Tongue (tissue), 2 donors: ENCODE measurements at regions not wholly inside any gene's neighbourhood (a gene's known extent, or its start where the extent isn't known, plus 50 kb on each side); places are given as distances from the start of the nearest gene placed in this dataset. TPM values are rescaled to one million over a fixed set of nuclear protein-coding genes. Genes with fewer than 3 reads are reported as not detected.

ENCODE experiments used
- DNase-seq: peaks from one replicate; pipeline ENCODE4 v3.0.0-alpha.2; 2015
- small RNA-seq: library from RNA; depleted of rRNA; stranded (forward); fragments of <200 nt; gene quantifications from one replicate; pipeline ENCODE3, GENCODE V24; 2014; ENCODE audit warnings: low replicate concordance

DNA sequence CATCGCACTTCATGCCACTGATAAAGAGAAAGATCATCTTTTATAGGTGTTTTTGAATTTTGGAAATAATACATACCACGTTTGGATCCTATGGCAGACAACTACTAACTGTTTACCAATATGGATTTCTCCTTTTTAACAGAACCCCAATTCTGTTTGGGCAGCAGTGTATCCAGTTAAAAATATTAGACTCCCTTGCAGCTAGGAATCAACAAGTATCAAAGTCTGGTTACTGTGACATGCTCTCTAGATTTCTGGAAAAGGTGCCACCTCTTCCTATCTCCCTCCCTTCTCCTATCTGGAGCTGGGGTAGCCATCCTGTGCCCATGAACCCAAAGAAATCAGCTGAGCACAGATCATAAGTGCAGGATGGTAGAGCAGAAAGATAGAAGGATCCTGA is 54.1 kb upstream of the DTNBP1 start:
- DNase-seq: no peak

DNA sequence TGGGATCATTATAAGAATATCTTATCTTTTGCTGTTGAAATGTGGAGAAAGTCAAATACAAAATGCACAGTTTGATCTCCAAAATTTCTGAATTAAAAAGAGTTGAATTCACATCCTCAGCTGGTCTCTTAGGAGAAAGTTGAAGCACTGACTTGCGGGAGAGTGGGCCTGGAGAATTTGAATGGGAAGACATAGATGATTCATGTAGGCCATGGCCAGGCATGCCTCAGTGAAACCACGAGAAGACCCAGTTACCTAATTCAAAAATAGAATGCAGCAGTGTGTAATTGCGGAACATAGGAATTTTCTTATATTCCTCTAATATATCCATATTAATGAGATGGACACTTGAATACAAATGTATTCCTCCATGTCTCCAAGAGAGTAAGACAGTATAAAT is 53.0 kb upstream of the DTNBP1 start:
- DNase-seq: no peak

DNA sequence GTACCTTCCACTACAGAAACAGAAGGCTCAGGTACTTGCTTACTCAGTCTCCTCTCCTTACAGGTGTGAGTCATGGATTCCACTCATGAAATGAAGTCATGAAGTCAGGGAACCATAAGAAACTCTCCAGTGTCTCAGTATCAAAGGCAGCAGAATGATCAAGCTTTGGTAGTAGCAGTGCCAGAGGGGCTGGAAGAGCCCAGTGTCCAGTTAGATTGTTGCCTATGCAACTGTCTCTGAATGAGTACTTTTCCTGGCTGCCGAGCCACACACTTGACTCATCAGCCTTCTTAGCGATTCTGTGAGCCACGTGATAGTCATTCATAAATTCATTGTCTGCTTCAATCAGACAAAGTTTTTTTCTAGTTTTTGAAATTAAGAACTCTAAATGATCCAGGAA is 52.2 kb upstream of the DTNBP1 start:
- no peak for DNase-seq

DNA sequence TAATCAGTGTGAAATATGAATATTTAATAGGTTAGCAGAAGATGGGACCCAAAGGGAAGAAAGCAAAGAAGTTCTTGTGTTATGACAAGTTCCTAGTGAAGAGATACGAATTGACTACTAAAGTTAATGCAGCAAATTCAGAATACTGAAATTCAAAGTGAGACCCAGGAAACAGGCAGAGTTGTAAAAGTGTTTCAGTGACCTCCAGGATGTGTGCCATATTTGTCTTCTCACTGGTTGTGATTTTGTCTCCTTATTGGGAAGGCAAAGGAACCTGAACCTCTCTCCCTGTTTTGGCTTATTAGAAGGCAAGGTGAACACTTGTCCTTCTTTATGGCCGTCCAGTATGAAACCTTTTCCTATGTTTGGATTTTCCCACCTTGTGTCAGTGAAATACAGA is 51.8 kb upstream of the DTNBP1 start:
- DNase-seq: no peak

DNA sequence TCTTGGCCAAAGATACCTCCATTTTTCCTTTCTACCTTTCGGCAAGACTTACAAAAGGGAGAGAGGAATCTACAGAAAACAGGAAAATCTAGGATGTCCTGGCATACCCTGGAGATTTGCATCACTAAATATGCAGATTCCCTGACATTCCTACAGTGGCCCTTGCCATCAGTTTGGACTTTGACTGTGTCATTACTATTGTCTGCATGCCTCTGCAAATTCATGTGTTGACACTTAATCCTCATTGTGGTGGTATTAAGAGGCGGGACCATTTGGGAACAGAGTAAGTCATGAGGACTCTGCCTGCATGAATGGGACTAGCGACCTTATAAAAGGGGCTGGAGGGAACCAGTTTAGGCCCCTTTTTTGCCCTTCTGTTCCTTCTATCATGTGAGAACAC is 50.5 kb upstream of the DTNBP1 start:
- DNase-seq: no peak

DNA sequence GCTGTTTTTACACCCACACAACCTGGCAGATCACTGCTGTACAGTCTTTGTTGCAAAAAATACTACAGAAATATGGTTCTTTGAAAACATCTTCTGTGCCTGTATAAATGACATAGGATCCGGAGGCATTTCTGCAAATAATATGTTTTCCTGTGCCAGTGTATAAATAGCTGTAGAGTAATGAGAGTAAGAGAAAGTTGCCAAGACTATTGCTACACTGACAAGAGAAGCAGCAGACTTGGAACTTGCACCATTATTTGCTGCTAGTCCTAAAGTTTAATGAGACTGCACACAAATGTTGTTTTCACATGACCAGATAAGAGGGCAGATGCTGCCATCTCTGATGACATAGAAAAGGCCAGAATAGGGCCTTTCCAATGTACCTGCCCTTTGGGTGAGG is 50.0 kb upstream of the DTNBP1 start:
- no peak for DNase-seq

Small RNAs in the stretch of these regions (small RNA-seq; reads per million reads assigned to genes)
- gene AL365265.1: not detected
